DMS 273 treated with DMSO at 0.1 percent for 48 hours (cell line): ENCODE measurements at regions not wholly inside any gene's neighbourhood (a gene's known extent, or its start where the extent isn't known, plus 50 kb on each side); places are given as distances from the start of the nearest gene placed in this dataset.
"Not testable (repeated sequence)": the region's sequence is repeated elsewhere in the genome, so short reads cannot be mapped to it uniquely, and the experiment has no call there.

Experiments
- DNase-seq: peaks from one replicate; lab custom pipeline; 2025; lab: John Stamatoyannopoulos, UW

- DNase-seq: no peak
These were observed 1498.1 kb upstream of the PCDH10 start for GRCh38 chr4:131650951-131651350.

- DNase-seq: not testable (repeated sequence)
These were observed 1465.8 kb upstream of the PCDH10 start for GRCh38 chr4:131683314-131683713.

GRCh38 chr4:131721883-131722282, 1427.2 kb upstream of the PCDH10 start:
- no peak for DNase-seq

DNA sequence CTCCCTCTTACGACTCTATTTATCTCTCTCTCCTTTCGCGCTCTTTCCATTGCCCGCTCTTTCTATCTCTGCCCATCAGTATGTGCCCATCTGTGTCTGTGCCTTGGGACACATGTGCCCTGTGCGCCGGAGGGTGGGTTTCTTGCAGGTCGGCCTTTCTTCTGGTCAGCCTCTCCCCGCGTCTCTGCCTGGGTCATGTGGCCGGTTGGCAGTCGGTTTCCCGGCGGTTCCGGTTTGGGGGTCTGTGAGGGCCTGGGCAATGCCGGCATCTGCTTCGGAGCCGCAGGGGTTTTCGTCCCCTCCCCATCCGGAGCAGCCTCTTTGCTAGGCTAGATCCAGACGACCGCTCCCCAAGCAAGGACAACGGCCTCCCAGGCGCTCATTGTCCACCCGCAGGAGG, 1426.0 kb upstream of the PCDH10 start:
- DNase-seq: not testable (repeated sequence)

- not testable (repeated sequence) for DNase-seq
These were observed 1424.2 kb upstream of the PCDH10 start for GRCh38 chr4:131724847-131725246.

DNA sequence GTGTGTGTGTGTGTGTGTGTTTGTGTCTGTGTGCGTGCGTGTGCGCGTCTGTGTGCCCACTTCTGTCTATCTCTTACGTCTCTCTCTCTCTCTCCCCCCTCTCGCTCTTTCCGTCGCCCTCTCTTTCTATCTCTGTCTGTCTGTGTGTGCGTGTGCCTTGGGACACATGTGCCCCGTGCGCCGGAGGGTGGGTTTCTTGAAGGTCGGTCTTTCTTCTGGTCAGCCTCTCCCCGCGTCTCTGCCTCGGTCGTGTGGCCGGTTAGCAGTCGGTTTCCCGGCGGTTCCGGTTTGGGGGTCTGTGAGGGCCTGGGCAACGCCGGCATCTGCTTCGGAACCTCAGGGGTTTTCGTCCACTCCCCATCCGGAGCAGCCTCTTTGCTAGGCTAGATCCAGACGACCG, 1423.6 kb upstream of the PCDH10 start:
- not testable (repeated sequence) for DNase-seq

DNA sequence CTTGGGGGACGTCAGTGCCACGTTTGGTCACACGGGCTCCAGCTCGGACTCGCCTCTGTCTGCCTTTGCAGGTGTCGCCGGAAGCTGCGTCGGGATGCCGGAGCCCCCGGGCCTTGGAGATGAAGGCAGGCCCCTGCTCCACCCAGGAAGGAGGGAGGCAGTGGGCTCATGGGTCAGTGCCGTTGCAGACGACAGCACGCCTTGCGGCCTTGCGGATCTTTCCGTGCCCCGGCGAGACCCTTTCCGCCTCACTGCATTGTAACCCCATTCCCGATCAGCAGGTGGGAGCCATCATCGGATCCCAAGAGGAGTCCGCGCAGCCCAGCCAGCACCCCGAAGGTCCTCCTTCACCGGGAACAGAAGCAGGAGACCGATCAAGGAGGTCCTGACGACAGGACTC, 1422.2 kb upstream of the PCDH10 start:
- DNase-seq: not testable (repeated sequence)

GRCh38 chr4:131727418-131727817, 1421.7 kb upstream of the PCDH10 start:
- not testable (repeated sequence) for DNase-seq

DNA sequence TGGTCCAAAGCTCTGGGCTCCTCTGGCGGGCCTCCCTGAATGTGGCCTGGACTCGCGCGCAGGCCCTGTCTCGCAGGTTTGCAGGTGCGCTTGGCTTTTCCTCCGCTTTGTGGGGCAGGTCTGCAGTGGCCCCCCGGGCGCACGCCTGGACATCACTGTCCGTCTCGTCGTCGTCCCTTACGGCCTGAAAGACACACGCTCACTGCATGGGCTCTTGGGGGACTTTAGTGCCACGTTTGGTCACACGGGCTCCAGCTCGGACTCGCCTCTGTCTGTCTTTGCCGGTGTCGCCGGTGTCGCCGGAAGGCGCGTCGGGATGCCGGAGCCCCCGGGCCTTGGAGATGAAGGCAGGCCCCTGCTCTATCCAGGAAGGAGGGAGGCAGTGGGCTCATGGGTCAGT, 1419.9 kb upstream of the PCDH10 start:
- DNase-seq: not testable (repeated sequence)

DNA sequence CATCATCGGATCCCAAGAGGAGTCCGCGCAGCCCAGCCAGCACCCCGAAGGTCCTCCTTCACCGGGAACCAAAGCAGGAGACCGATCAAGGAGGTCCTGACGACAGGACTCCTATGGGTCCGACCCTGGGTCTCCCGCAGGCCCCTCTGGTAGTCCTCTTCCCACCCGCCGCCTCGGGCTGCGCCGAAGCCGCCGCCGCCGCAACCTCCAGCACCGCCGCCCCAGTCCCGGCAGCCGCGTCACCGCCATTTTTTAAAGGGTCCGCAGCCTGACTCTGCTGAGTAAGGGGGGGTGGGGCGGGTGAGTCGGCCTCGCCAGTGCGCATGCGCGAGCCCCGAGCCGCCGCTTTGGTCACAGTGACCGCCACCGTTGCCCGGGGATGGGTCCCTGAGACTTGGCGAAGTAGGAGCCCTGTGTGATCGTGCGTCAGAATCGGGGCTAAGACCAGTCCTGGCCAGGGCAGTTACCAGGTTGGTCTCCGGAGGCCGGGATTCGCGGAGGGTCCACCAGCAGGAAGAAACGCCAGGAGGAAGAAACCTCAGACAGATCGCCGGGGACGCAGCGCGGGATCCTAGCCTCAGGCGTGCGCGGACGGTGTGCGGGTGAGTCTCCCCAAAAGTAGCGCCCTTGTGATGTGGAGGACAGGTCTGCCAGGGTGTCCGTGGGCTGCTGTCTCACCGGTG, 1419.2 kb upstream of the PCDH10 start:
- not testable (repeated sequence) for DNase-seq

- not testable (repeated sequence) for DNase-seq
These were observed 1418.5 kb upstream of the PCDH10 start for GRCh38 chr4:131730574-131730973.

- not testable (repeated sequence) for DNase-seq
These were observed 1417.0 kb upstream of the PCDH10 start for GRCh38 chr4:131732034-131732630.

- DNase-seq: not testable (repeated sequence)
These were observed 1414.8 kb upstream of the PCDH10 start for GRCh38 chr4:131734321-131734720.

DNA sequence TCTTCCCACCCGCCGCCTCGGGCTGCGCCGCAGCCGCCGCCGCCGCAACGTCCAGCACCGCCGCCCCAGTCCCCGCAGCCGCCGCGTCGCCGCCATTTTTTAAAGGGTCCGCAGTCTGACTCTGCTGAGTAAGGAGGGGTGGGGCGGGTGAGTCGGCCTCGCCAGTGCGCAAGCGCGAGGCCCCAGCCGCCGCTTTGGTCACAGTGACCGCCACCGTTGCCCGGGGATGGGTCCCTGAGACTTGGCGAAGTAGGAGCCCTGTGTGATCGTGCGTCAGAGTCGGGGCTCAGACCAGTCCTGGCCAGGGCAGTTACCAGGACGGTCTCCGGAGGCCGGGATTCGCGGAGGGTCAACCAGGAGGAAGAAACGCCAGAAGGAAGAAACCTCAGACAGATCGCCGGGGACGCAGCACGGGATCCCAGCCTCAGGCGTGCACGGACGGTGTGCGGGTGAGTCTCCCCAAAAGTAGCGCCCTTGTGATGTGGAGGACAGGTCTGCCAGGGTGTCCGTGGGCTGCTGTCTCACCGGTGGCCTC, 1414.2 kb upstream of the PCDH10 start:
- not testable (repeated sequence) for DNase-seq

DNA sequence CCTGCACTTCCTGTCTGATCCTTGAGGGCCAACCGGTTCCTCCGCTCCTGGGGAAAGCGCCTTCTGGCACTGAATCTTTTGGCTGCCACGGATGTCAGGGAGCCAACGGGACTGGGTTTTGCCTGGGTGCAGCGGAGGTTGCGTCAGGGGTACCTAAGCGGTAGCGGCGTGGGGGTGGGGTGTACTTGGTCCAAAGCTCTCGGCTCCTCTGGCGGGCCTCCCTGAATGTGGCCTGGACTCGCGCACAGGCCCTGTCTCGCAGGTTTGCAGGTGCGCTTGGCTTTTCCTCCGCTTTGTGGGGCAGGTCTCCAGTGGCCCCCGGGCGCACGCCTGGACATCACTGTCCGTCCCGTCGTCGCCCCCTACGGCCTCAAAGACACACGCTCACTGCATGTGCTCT, 1410.1 kb upstream of the PCDH10 start:
- DNase-seq: not testable (repeated sequence)

DNA sequence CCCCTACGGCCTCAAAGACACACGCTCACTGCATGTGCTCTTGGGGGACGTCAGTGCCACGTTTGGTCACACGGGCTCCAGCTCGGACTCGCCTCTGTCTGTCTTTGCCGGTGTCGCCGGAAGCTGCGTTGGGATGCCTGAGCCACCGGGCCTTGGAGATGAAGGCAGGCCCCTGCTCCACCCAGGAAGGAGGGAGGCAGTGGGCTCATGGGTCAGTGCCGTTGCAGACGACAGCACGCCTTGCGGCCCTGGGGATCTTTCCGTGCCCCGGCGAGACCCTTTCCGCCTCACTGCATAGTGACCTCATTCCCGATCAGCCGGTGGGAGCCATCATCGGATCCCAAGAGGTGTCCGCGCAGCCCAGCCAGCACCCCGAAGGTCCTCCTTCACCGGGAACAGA, 1407.3 kb upstream of the PCDH10 start:
- not testable (repeated sequence) for DNase-seq

DNA sequence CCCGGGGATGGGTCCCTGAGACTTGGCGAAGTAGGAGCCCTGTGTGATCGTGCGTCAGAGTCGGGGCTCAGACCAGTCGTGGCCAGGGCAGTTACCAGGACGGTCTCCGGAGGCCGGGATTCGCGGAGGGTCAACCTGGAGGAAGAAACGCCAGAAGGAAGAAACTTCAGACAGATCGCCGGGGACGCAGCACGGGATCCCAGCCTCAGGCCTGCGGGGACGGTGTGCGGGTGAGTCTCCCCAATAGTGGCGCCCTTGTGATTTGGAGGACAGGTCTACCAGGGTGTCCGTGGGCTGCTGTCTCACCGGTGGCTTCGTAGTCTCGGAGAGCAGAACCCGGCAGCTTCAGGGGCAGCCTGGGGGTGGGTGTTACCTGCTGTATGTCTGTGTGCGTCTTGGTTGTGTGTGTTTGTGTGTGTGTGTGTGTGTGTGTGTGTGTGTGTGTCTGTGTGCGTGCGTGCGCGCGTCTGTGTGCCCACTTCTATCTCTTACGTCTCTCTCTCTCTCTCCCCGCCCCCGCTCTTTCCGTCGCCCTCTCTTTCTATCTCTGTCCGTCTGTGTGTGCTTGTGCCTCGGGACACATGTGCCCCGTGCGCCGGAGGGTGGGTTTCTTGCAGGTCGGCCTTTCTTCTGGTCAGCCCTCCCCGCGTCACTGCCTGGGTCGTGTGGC, 1406.4 kb upstream of the PCDH10 start:
- DNase-seq: not testable (repeated sequence)

GRCh38 chr4:131743348-131743747, 1405.7 kb upstream of the PCDH10 start:
- not testable (repeated sequence) for DNase-seq

- DNase-seq: not testable (repeated sequence)
These were observed 1401.9 kb upstream of the PCDH10 start for GRCh38 chr4:131747203-131747602.

DNA sequence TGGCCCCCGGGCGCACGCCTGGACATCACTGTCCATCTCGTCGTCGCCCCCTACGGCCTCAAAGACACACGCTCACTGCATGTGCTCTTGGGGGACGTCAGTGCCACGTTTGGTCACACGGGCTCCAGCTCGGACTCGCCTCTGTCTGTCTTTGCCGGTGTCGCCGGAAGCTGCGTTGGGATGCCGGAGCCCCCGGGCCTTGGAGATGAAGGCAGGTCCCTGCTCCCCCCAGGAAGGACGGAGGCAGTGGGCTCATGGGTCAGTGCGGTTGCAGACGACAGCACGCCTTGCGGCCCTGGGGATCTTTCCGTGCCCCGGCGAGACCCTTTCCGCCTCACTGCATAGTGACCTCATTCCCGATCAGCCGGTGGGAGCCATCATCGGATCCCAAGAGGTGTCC, 1399.9 kb upstream of the PCDH10 start:
- not testable (repeated sequence) for DNase-seq

DNA sequence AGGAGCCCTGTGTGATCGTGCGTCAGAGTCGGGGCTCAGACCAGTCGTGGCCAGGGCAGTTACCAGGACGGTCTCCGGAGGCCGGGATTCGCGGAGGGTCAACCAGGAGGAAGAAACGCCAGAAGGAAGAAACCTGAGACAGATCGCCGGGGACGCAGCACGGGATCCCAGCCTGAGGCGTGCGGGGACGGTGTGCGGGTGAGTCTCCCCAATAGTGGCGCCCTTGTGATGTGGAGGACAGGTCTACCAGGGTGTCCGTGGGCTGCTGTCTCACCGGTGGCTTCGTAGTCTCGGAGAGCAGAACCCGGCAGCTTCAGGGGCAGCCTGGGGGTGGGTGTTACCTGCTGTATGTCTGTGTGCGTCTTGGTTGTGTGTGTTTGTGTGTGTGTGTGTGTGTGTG, 1399.1 kb upstream of the PCDH10 start:
- DNase-seq: not testable (repeated sequence)

DNA sequence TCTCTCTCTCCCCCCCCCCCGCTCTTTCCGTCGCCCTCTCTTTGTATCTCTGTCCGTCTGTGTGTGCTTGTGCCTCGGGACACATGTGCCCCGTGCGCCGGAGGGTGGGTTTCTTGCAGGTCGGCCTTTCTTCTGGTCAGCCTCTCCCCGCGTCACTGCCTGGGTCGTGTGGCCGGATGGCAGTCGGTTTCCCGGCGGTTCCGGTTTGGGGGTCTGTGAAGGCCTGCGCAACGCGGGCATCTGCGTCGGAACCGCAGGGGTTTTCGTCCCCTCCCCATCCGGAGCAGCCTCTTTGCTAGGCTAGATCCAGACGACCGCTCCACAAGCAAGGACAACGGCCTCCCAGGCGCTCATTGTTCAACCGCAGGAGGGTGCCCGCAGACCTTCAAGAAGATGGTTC, 1398.6 kb upstream of the PCDH10 start:
- DNase-seq: not testable (repeated sequence)

GRCh38 chr4:131762234-131762633, 1386.9 kb upstream of the PCDH10 start:
- not testable (repeated sequence) for DNase-seq
